Right lobe of liver (tissue), 6 donors: ENCODE measurements at regions not wholly inside any gene's neighbourhood (a gene's known extent, or its start where the extent isn't known, plus 50 kb on each side); places are given as distances from the start of the nearest gene placed in this dataset.

Source experiments
- ATAC-seq, 4 donors: fragments of 200-7000 bp; cut with Tn5 transposase; one replicate each; pipeline ENCODE4 v1.9.1; 2020; ENCODE audit warnings: mild to moderate bottlenecking in 4 of 4, moderate library complexity in 4 of 4
- DNase-seq, 3 donors: peaks; one replicate each; pipeline ENCODE4 v3.0.0-alpha.2; 2020
- H3K27ac ChIP-seq, 3 donors: fragments of 200-600 bp; one replicate each; pipeline ENCODE4 v1.8.0; 2022
- H3K27me3 ChIP-seq, 2 donors: fragments of 200-600 bp; one replicate each; pipeline ENCODE4 v1.8.0; 2022
- H3K36me3 ChIP-seq, 4 donors: fragments of 200-600 bp; sonication (generic) in 1 of 4; one replicate each; pipeline versions ENCODE4 v1.5.1 to v1.8.0; 2017 to 2022; ENCODE audit warnings: control low read depth in 1 of 4
- H3K4me1 ChIP-seq, 4 donors: fragments of 200-600 bp; sonication (generic) in 1 of 4; one replicate each; pipeline versions ENCODE4 v1.5.1 to v1.8.0; 2017 to 2022; ENCODE audit warnings: control low read depth in 1 of 4
- H3K4me3 ChIP-seq, 3 donors: fragments of 200-600 bp; one replicate each; pipeline ENCODE4 v1.8.0; 2022
- H3K9me3 ChIP-seq, 4 donors: fragments of 200-600 bp; sonication (generic) in 1 of 4; one replicate each; pipeline versions ENCODE4 v1.5.1 to v1.8.0; 2017 to 2022; ENCODE audit warnings: control low read depth in 1 of 4
- POLR2A ChIP-seq: fragments of 450-650 bp; IDR thresholded peaks from one replicate; pipeline ENCODE4 v1.6.1; 2017; ENCODE audit warnings: antibody characterized with exemption, mild to moderate bottlenecking
- WGBS: methylation state at CpG from one replicate; pipeline ENCODE4 v1.1.6; 2018; ENCODE audit warnings: low coverage, low lambda C conversion rate; ENCODE audit not compliant: insufficient coverage; ENCODE audit errors: missing lambda C conversion rate; 5-methylcytosine and 5-hydroxymethylcytosine counted together
- intact Hi-C, 2 donors: fragments of 100-400 bp; cut with DNase I; formaldehyde crosslinking; loops; one replicate each; pipeline versions ENCODE4 v1.11.2 to v1.14.1; 2022
- TF ChIP-seq, protein P1 (sequence below), 4 donors: fragments of 200-600 bp in 3 of 4; fragments of 450-650 bp in 1 of 4; IDR thresholded peaks; one replicate each; pipeline versions ENCODE4 v1.5.1 to v1.8.0; 2016 to 2022; ENCODE audit warnings: antibody characterized with exemption in 4 of 4, mild to moderate bottlenecking in 2 of 4
- donor health status: DM: no; HTN: yes; CAD: no.
- donor health status: DM: no; HTN: no; CAD: no.
- donor health status: DM: no; HTN: no; CAD: no.
- donor health status: DM: no; HTN: yes; CAD: no.
- donor health status: DM: no; HTN: yes; CAD: no.

DNA sequence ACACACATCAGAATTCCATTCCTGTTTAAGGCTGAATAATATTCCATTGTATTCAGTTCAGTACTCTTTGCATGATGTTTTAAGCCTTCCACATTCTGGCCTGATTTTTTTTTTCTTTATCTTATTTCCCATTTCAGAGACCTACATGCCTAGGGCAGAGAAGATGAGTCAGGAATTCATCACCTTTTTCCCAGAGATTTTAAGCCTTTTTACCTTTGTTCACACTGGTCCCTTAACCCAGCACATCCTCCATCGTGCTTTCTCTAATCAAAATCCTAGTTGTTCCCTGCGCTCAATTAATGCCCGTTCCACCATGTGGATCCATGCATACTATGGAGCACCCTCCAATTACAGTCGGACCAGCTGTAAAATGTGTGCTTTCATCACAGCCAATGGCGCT lies 245.1 kb downstream of the DHX15 start:
- H3K4me1 ChIP-seq: no peaks in the 10 kb centered on the region
- no peak for DNase-seq
- no peak overlapping the region for H3K4me3 ChIP-seq
- no peaks in the 10 kb centered on the region for H3K36me3 ChIP-seq
- no peak overlapping the region for H3K27ac ChIP-seq
- intact Hi-C loops: no loop called here
- H3K27me3 ChIP-seq: no peaks in the 10 kb centered on the region
- 84% methylated on average over 5 of the region's 5 CpGs for WGBS
- no peak for TF ChIP-seq POLR2A
- TF ChIP-seq, protein P1, sequence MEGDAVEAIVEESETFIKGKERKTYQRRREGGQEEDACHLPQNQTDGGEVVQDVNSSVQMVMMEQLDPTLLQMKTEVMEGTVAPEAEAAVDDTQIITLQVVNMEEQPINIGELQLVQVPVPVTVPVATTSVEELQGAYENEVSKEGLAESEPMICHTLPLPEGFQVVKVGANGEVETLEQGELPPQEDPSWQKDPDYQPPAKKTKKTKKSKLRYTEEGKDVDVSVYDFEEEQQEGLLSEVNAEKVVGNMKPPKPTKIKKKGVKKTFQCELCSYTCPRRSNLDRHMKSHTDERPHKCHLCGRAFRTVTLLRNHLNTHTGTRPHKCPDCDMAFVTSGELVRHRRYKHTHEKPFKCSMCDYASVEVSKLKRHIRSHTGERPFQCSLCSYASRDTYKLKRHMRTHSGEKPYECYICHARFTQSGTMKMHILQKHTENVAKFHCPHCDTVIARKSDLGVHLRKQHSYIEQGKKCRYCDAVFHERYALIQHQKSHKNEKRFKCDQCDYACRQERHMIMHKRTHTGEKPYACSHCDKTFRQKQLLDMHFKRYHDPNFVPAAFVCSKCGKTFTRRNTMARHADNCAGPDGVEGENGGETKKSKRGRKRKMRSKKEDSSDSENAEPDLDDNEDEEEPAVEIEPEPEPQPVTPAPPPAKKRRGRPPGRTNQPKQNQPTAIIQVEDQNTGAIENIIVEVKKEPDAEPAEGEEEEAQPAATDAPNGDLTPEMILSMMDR (IDR thresholded peaks at IDR 0.05): no peak
- H3K9me3 ChIP-seq: no peaks in the 10 kb centered on the region
- no peak for ATAC-seq

DNA sequence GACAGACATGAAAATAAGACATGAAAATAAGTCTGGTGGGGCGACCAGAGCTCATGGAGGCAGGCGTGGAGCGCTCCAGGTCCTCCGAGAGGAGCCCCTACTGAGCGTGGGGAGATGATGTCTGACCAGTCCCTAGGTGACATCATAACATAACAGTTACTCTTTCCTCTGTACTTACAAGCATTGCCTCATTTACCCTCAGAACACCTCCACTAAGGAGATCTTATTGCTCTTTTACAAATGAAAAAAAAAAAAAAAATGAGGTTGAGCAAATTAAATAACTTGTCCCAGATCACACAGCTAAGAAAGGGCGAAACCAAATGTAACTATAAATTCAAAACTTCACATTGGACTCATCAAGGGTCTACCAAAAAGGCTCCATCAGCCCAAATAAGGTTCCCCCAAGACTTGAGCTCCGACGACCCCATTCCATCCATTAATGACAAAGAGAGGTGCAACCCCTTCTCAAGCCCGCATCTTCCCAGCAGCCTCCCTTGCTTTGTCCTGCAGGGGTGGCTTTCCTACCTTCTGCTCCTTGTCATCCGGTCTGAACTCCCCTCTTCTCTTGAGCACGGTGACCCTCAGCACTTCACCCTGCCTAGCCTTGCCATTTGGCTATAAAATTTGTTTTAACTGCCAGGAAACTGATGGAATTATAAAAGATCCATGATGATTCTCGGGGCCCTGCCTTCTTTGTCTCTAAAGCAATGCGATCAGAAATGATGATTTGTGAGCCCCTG lies 246.7 kb downstream of the DHX15 start:
- no peaks in the 10 kb centered on the region for H3K27me3 ChIP-seq
- no peaks in the 10 kb centered on the region for H3K9me3 ChIP-seq
- DNase-seq (no peak), ATAC-seq (no peak)
- intact Hi-C loops: no loop called here
- WGBS: 84% methylated on average over 13 of the region's 13 CpGs
- no peak for TF ChIP-seq POLR2A
- TF ChIP-seq, protein P1 (IDR thresholded peaks at IDR 0.05): no peak
- H3K27ac ChIP-seq: no peak overlapping the region
- no peaks in the 10 kb centered on the region for H3K36me3 ChIP-seq
- no peak overlapping the region for H3K4me3 ChIP-seq
- no peaks in the 10 kb centered on the region for H3K4me1 ChIP-seq

- H3K36me3 ChIP-seq: no peaks in the 10 kb centered on the region
- no peak for ATAC-seq
- 89% methylated on average over 4 of the region's 4 CpGs for WGBS
- intact Hi-C loops: no loop called here
- no peak overlapping the region for H3K4me3 ChIP-seq
- DNase-seq: no peak
- no peak for TF ChIP-seq POLR2A
- TF ChIP-seq, protein P1 (IDR thresholded peaks at IDR 0.05): no peak
- H3K9me3 ChIP-seq: no peaks in the 10 kb centered on the region
- H3K4me1 ChIP-seq: no peaks in the 10 kb centered on the region
- H3K27me3 ChIP-seq: no peaks in the 10 kb centered on the region
- H3K27ac ChIP-seq: no peak overlapping the region
Measured at GRCh38 chr4:24335616-24336015, 248.7 kb downstream of the DHX15 start.

DNA sequence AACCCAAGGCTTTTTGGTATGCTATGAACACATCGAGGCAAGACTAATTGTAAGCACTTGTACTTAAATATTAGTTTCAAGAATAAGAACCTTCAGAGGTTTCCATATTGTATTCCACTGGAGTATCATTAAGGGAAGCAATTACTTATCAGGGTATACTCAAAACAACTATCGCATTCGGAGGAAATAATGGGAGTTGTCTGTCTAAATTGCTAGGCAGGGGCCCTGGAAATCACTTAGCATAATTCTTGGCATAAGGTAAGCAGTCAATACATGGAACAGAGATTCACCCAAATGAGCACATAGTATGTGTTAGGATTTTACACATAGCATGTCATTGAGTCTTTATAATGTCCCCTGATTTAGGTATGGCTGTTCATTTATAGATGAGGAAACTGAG lies 249.4 kb downstream of the DHX15 start:
- no peaks in the 10 kb centered on the region for H3K9me3 ChIP-seq
- H3K36me3 ChIP-seq: no peaks in the 10 kb centered on the region
- H3K4me1 ChIP-seq: no peaks in the 10 kb centered on the region
- whole genome bisulfite sequencing: 81% methylated on average over 3 of the region's 3 CpGs
- TF ChIP-seq, protein P1 (IDR thresholded peaks at IDR 0.05): no peak
- TF ChIP-seq POLR2A: no peak
- intact Hi-C loops: no loop called here
- no peak for DNase-seq
- no peaks in the 10 kb centered on the region for H3K27me3 ChIP-seq
- no peak overlapping the region for H3K27ac ChIP-seq
- H3K4me3 ChIP-seq: no peak overlapping the region
- no peak for ATAC-seq

DNA sequence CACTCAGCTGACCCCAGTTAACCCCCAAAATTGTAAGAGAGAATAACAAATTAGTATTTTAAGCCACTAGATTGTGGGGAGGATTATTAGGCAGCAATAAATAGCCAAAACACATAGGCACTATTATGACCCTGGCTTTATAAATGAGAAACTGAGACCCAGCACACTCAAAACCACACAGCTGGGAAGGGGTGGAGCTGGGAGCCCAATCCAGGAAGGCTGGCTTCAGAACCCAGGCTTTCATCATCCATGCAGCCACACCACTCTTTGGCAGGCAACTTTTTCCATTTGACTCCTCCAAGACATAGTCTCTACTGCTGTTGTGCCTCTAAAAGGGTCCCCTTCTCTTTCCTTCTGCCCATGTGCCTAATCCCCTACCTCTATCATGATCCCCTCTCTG lies 253.8 kb downstream of the DHX15 start:
- Histone ChIP-seq H3K36me3 (no peaks in the 10 kb centered on the region), H3K4me3 (no peak overlapping the region), H3K9me3 (no peaks in the 10 kb centered on the region), H3K27ac (no peak overlapping the region), H3K27me3 (no peaks in the 10 kb centered on the region), H3K4me1 (no peaks in the 10 kb centered on the region)
- TF ChIP-seq POLR2A: no peak
- TF ChIP-seq, protein P1 (IDR thresholded peaks at IDR 0.05): no peak
- no peak for DNase-seq
- ATAC-seq: no peak
- intact Hi-C loops: no loop called here
